Activated B cell treated with CpG ODN at 0.5 μM for 24 hours (primary cell): ENCODE measurements at regions not wholly inside any gene's neighbourhood (a gene's known extent, or its start where the extent isn't known, plus 50 kb on each side); places are given as distances from the start of the nearest gene placed in this dataset.
A peak's percentile ranks its signal among the peaks of the same experiment; 100 is the strongest.

Experiments used
- ATAC-seq: fragments of 200-7000 bp; cut with Tn5 transposase; one replicate; pipeline ENCODE4 v1.10.0; 2021; ENCODE audit warnings: low read depth, mild to moderate bottlenecking, moderate library complexity
- CTCF ChIA-PET: fragments of 350-600 bp; sonication (Branson Sonifier 250); formaldehyde crosslinking; loops from one replicate; lab custom pipeline; 2021; ENCODE audit warnings: antibody characterized with exemption; lab: Charles Lee
- POLR2A ChIA-PET: fragments of 350-600 bp; sonication (Branson Sonifier 250); formaldehyde crosslinking; loops from one replicate; lab custom pipeline; 2021; ENCODE audit warnings: antibody characterized with exemption; lab: Charles Lee
- DNase-seq: peaks from one replicate; pipeline ENCODE4 v3.0.0; 2022
- H3K27ac Mint-ChIP-seq: one replicate; pipeline ENCODE4 v1.8.0; 2020; ENCODE audit warnings: mixed read lengths
- H3K27me3 Mint-ChIP-seq: one replicate; pipeline ENCODE4 v1.8.0; 2021; ENCODE audit warnings: mixed read lengths
- H3K36me3 Mint-ChIP-seq: one replicate; pipeline ENCODE4 v1.8.0; 2021; ENCODE audit warnings: low read depth, mixed read lengths
- H3K4me1 Mint-ChIP-seq: one replicate; pipeline ENCODE4 v1.8.0; 2021; ENCODE audit warnings: mixed read lengths
- H3K4me3 Mint-ChIP-seq: one replicate; pipeline ENCODE4 v1.8.0; 2020; ENCODE audit warnings: mild to moderate bottlenecking, mixed read lengths
- H3K9me3 Mint-ChIP-seq: one replicate; pipeline ENCODE4 v1.8.0; 2020; ENCODE audit warnings: mixed read lengths
- intact Hi-C: fragments of 100-400 bp; cut with micrococcal nuclease; formaldehyde crosslinking; loops from one replicate; pipeline ENCODE4 v1.15.1; 2024
- TF ChIP-seq, protein P1 (sequence below): fragments of 200-600 bp; IDR thresholded peaks from one replicate; pipeline ENCODE4 v1.8.0; 2022; ENCODE audit warnings: antibody characterized with exemption, mild to moderate bottlenecking

DNA sequence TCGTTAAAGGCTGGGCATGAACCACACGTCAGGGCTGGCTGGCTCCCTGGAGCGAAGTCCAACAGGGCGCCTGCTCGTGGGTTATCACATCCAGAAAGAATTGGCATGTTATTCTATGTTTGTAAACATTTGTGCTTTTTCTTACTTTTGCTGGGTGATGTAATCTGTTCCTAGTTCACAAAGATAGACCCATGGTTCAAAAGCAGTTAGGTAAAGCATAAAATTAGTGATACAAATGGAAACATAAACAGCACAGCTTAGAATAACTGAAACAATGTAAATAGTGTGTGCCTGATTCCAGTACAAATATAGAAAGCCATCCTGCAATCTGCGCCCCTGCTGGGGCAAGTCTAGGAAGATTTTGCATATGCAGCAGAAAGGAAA, 184.0 kb upstream of the C1orf174 start:
- Mint-ChIP-seq H3K36me3 (no peaks in the 10 kb centered on the region), H3K27ac (no peak overlapping the region), H3K4me3 (no peak overlapping the region), H3K9me3 (peaks cover 2% of the 10 kb centered on the region), H3K27me3 (peaks cover 3% of the 10 kb centered on the region), H3K4me1 (no peaks in the 10 kb centered on the region)
- TF ChIP-seq, protein P1, sequence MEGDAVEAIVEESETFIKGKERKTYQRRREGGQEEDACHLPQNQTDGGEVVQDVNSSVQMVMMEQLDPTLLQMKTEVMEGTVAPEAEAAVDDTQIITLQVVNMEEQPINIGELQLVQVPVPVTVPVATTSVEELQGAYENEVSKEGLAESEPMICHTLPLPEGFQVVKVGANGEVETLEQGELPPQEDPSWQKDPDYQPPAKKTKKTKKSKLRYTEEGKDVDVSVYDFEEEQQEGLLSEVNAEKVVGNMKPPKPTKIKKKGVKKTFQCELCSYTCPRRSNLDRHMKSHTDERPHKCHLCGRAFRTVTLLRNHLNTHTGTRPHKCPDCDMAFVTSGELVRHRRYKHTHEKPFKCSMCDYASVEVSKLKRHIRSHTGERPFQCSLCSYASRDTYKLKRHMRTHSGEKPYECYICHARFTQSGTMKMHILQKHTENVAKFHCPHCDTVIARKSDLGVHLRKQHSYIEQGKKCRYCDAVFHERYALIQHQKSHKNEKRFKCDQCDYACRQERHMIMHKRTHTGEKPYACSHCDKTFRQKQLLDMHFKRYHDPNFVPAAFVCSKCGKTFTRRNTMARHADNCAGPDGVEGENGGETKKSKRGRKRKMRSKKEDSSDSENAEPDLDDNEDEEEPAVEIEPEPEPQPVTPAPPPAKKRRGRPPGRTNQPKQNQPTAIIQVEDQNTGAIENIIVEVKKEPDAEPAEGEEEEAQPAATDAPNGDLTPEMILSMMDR: no peak
- ChIA-PET CTCF (no interaction called here), POLR2A (no interaction called here)
- DNase-seq: no peak
- intact Hi-C loops: no loop called here
- ATAC-seq: no peak

DNA sequence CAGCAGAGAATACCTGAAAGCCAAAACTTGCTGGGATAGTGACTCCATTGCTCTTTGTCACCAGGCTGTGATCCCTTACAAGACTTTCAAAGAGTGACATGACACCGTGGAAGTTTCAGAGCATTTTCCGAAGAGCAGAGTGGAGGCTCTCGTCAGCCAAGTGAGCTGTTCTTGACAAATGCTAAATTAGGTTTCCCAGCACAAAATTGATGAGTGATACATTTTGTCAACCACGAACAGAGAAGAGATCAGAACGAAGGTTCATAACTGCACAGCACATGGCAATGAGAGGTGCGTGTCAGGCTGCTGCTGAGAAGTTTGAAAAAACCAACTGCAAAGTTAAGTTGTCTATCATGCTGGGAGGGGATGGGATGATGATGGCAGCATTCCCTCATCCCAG, 184.4 kb upstream of the C1orf174 start:
- Mint-ChIP-seq H3K4me3 (no peak overlapping the region), H3K36me3 (no peaks in the 10 kb centered on the region), H3K27me3 (peaks cover 4% of the 10 kb centered on the region), H3K27ac (no peak overlapping the region), H3K9me3 (peaks cover 2% of the 10 kb centered on the region), H3K4me1 (no peaks in the 10 kb centered on the region)
- ATAC-seq: no peak
- TF ChIP-seq, protein P1: no peak
- CTCF ChIA-PET: no interaction called here
- intact Hi-C loops: no loop called here
- POLR2A ChIA-PET: no interaction called here
- DNase-seq: no peak

DNA sequence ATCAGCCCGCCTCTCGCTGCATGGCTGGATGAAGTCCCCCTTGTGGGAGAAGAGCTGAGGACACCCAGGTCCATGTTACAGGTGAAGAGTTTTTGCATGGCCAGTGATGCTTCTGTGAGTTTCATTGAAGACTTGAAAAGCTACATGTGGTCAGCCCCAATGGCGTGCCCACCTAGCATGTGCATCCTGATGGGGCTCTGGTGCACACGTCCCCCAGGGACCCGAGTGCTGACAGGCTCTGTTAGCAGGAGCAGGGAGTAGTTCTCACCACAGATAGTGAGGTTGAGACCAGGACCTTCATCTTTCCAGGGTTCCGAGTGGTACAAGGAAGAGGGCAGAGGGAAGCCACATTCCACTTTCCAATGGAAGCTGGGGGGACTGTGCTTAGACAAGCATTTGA, 184.8 kb upstream of the C1orf174 start:
- TF ChIP-seq, protein P1: no peak
- intact Hi-C loops: no loop called here
- peaks cover 6% of the 10 kb centered on the region for H3K27me3 Mint-ChIP-seq

DNA sequence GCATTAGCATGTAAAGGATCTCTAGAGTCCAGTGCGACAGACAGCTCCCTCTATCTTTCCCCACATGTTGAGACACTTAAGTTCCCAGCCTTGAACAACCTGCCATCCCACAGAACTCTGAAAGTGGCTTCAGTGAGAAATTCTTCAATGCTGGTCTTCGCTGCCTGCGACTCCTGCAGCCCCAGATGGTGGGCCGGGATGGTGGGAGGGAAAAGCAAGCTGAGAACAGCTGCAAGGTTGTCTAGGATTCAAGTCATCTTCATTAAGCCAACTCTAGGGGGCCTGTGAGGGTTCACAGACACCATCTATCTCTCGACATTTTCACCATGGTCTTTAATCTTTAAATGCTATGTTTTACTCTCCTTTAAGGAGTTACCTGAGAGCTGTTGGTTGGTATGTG, 185.5 kb upstream of the C1orf174 start:
- H3K27ac Mint-ChIP-seq: no peak overlapping the region
- CTCF ChIA-PET: no interaction called here
- intact Hi-C loops: no loop called here

More for the DNA sequence above, 184.8 kb upstream of the C1orf174 start:
- no peaks in the 10 kb centered on the region for H3K4me1 Mint-ChIP-seq
- POLR2A ChIA-PET: no interaction called here
- H3K9me3 Mint-ChIP-seq: peaks cover 2% of the 10 kb centered on the region
- DNase-seq: no peak
- no peaks in the 10 kb centered on the region for H3K36me3 Mint-ChIP-seq
- H3K27ac Mint-ChIP-seq: no peak overlapping the region
- ATAC-seq: no peak
- H3K4me3 Mint-ChIP-seq: no peak overlapping the region
- CTCF ChIA-PET: no interaction called here

DNA sequence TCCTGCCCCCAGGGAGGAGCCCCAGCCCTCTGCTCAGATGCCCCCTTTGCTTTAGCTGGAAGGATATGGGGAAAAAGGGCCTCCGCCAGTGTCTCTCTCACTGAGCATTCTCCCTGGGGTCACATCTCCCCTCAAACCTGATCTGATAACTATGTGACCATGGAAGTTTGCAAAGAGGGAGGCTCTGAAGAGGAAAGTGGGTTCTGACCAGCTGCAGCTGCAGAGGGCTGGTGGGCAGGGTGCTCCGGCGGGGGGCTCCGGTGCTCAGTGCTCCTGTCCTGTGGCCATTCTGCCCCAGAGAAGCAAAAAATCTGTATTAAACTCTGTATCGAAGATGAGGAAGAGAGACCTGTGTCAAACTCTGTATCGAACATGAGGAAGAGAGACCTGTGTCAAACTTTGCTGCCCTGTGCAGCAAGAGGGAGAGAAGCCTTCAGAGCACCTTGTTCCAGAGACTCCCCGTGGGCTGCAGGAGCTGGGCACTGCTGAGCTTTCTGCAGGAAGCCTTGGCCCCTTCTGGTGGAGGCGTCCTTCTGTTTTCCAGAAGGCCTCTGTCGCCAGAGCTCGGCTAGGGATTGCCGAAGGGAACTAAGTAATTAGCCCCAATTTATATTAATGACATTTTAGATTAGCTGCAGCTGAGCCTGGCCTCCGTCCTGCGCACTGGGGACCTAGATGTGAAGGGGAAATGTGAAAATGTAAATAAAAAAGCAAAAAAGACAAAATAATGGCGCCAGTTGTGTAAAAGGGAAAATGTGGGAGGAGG, 186.2 kb upstream of the C1orf174 start:
- CTCF ChIA-PET: no interaction called here
- H3K9me3 Mint-ChIP-seq: no peaks in the 10 kb centered on the region
- TF ChIP-seq, protein P1: no peak

More for the DNA sequence above, 185.5 kb upstream of the C1orf174 start:
- H3K9me3 Mint-ChIP-seq: peaks cover under 1% of the 10 kb centered on the region
- TF ChIP-seq, protein P1: no peak
- no peaks in the 10 kb centered on the region for H3K4me1 Mint-ChIP-seq
- no peak for DNase-seq
- peaks cover 6% of the 10 kb centered on the region for H3K27me3 Mint-ChIP-seq
- H3K36me3 Mint-ChIP-seq: no peaks in the 10 kb centered on the region
- POLR2A ChIA-PET: no interaction called here
- no peak for ATAC-seq
- no peak overlapping the region for H3K4me3 Mint-ChIP-seq

More for the DNA sequence above, 186.2 kb upstream of the C1orf174 start:
- ATAC-seq: no peak
- Mint-ChIP-seq H3K27me3 (peaks cover 6% of the 10 kb centered on the region), H3K4me3 (no peak overlapping the region), H3K4me1 (no peaks in the 10 kb centered on the region), H3K27ac (no peak overlapping the region), H3K36me3 (no peaks in the 10 kb centered on the region)
- POLR2A ChIA-PET: no interaction called here
- intact Hi-C loops: no loop called here
- peak; percentile 8 for DNase-seq
